ENCODE measurements at regions not wholly inside any gene's neighbourhood (a gene's known extent, or its start where the extent isn't known, plus 50 kb on each side); places are given as distances from the start of the nearest gene placed in this dataset.

DNA sequence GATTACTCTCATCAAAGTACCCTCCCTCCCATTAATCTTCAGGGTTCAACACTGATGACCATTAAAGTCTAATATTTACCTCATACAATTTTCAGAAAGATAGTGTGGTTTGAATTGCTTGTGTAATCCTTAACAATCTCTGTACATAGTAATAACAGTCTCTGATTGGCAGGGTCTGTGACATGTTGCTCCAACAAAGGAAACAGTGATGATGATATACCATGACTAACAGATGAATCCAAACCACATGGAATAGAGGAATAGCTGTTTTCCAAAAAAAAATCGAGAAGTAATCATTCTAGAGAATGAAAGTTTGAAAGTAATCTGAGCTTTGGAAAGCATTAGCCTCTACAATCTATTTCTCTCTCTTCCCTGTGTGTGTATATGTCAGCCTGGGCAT is 610.1 kb upstream of the NEGR1 start:
- TF ChIP-seq EZH2 (IDR thresholded peaks at IDR 0.05; ENCODE audit: insufficient read depth, poor library complexity, severe bottlenecking) (no peak), EZH2phosphoT487 (IDR thresholded peaks at IDR 0.05; ENCODE audit: insufficient read depth, low read depth) (no peak)
